ENCODE measurements at regions not wholly inside any gene's neighbourhood (a gene's known extent, or its start where the extent isn't known, plus 50 kb on each side); places are given as distances from the start of the nearest gene placed in this dataset.

GRCh38 chr10:52952391-52953055 lies 179.9 kb upstream of the MBL2 start:
- H3K36me3 ChIP-seq (ENCODE audit: control insufficient read depth in 1 of 2, insufficient read depth in 2 of 2, low read length in 2 of 2), result no peaks in the 10 kb centered on the region
- ChIA-PET CTCF (interaction anchor here (0.5 kb wide), 1 partner anchor 427 kb away, joined by 3 read pairs; no protein-coding TSS in a partner anchor), RAD21 (ENCODE audit: low non-redundant PET in 1 of 2, low total read pairs in 2 of 2, uncharacterized antibody in 2 of 2, unreplicated experiment in 2 of 2) (no interaction called here), POLR2A (no interaction called here)
- BruUV-seq (replicated peaks), result no TSS peak
- H3K9me3 ChIP-seq (ENCODE audit: control insufficient read depth in 1 of 2, insufficient read depth in 1 of 2, low read depth in 1 of 2, low read length in 2 of 2), result peaks cover 0 to 3% of the 10 kb centered on the region in 2 experiments; a peak in 2 of 4 replicates
- no peak overlapping the region for H3K4me3 ChIP-seq (replicated peaks in 1 of 2; ENCODE audit: low read depth in 1 of 2, low read length in 2 of 2)
- no peak overlapping the region for H3K9ac ChIP-seq (ENCODE audit: low read length)
- no peak for DNase-seq (ENCODE audit: low read depth, low spot score)
- H3K4me1 ChIP-seq (ENCODE audit: control insufficient read depth in 1 of 2, insufficient read depth in 2 of 2, low read length in 2 of 2), result no peaks in the 10 kb centered on the region
- no peaks in the 10 kb centered on the region for H3K79me2 ChIP-seq (ENCODE audit: insufficient read depth, low read length)
- H4K20me1 ChIP-seq (ENCODE audit: insufficient read depth), result no peaks in the 10 kb centered on the region
- no peak for ATAC-seq
- H3K9me2 ChIP-seq (ENCODE audit: insufficient read depth), result no peaks in the 10 kb centered on the region
- intact Hi-C loops (cut with micrococcal nuclease), result no loop called here
- no peak overlapping the region for H3K4me2 ChIP-seq (ENCODE audit: low read length)
- H3K27ac ChIP-seq (ENCODE audit: low read depth, low read length), result no peak overlapping the region
- no peak overlapping the region for H2AFZ ChIP-seq (ENCODE audit: low read depth, low read length, poor library complexity, severe bottlenecking)
- TF ChIP-seq JUND (IDR thresholded peaks at IDR 0.05), result no peak
- no peak for TF ChIP-seq CEBPB (IDR thresholded peaks at IDR 0.05; ENCODE audit: low read depth)
- TF ChIP-seq POLR2AphosphoS5 (IDR thresholded peaks at IDR 0.05; ENCODE audit: low read depth, low read length), result no peak
- TF ChIP-seq ZNF274 (IDR thresholded peaks at IDR 0.05; ENCODE audit: low read depth, low read length), result no peak
- no peak for TF ChIP-seq SIN3A (IDR thresholded peaks at IDR 0.05; ENCODE audit: low read depth)
- TF ChIP-seq EZH2phosphoT487 (IDR thresholded peaks at IDR 0.05; ENCODE audit: borderline replicate concordance), result no peak
- TF ChIP-seq SP1 (IDR thresholded peaks at IDR 0.05; ENCODE audit: low read depth), result no peak
- TF ChIP-seq EZH2 (IDR thresholded peaks at IDR 0.05), result no peak
- no peak for TF ChIP-seq ATF3 (IDR thresholded peaks at IDR 0.05)
- no peak for TF ChIP-seq CBX3 (IDR thresholded peaks at IDR 0.05; ENCODE audit: low read depth)
- TF ChIP-seq YY1 (IDR thresholded peaks at IDR 0.05; ENCODE audit: extremely low read depth, insufficient replicate concordance, low read depth, low read length), result no peak
- no peak for TF ChIP-seq POLR2A (IDR thresholded peaks at IDR 0.05; ENCODE audit: borderline replicate concordance, extremely low read depth, insufficient read depth, insufficient read length)
- no peak for TF ChIP-seq EGR1 (IDR thresholded peaks at IDR 0.05; ENCODE audit: low read depth)
- no peak for TF ChIP-seq MAX (IDR thresholded peaks at IDR 0.05)
- TF ChIP-seq ZFX (IDR thresholded peaks at IDR 0.05), result no peak
- no peak for TF ChIP-seq SRF (IDR thresholded peaks at IDR 0.05; ENCODE audit: low read depth)
- no peak for TF ChIP-seq ELF1 (IDR thresholded peaks at IDR 0.05; ENCODE audit: borderline replicate concordance, low read depth)
- no peak for TF ChIP-seq RAD21 (IDR thresholded peaks at IDR 0.05; ENCODE audit: low read depth)
- H3K27me3 ChIP-seq (ENCODE audit: insufficient read depth, low read length), result no peaks in the 10 kb centered on the region
